Thymus (tissue), 11 donors: ENCODE measurements at regions not wholly inside any gene's neighbourhood (a gene's known extent, or its start where the extent isn't known, plus 50 kb on each side); places are given as distances from the start of the nearest gene placed in this dataset.
A peak's percentile ranks its signal among the peaks of the same experiment; 100 is the strongest.
"Not testable (repeated sequence)": the region's sequence is repeated elsewhere in the genome, so short reads cannot be mapped to it uniquely, and the experiment has no call there.

ENCODE experiments used
- DNase-seq, 9 donors: peaks; one replicate each; pipeline ENCODE4 v3.0.0-alpha.2; 2013; ENCODE audit warnings: low spot score in 9 of 9, low read depth in 6 of 9, missing footprints in 1 of 9
- H3K27ac ChIP-seq, 2 donors: one replicate each; pipeline ENCODE4 v1.5.1; 2013; ENCODE audit warnings: control low read depth in 1 of 2, low read depth in 1 of 2, low read length in 1 of 2, mild to moderate bottlenecking in 1 of 2, moderate library complexity in 1 of 2
- H3K27me3 ChIP-seq, 2 donors: one replicate each; pipeline ENCODE4 v1.5.1; 2013; ENCODE audit warnings: low read length in 1 of 2; ENCODE audit not compliant: control insufficient read depth in 2 of 2, insufficient read depth in 1 of 2
- H3K36me3 ChIP-seq, 2 donors: one replicate each; pipeline ENCODE4 v1.5.1; 2013; ENCODE audit warnings: low read length in 1 of 2, mild to moderate bottlenecking in 1 of 2, moderate library complexity in 1 of 2; ENCODE audit not compliant: control insufficient read depth in 2 of 2, insufficient read depth in 2 of 2
- H3K4me1 ChIP-seq, 2 donors: one replicate each; pipeline ENCODE4 v1.5.1; 2013; ENCODE audit warnings: low read length in 2 of 2; ENCODE audit not compliant: control insufficient read depth in 2 of 2, insufficient read depth in 2 of 2
- H3K4me3 ChIP-seq, 2 donors: one replicate each; pipeline ENCODE4 v1.5.1; 2013; ENCODE audit warnings: low read length in 2 of 2, control low read depth in 1 of 2, mild to moderate bottlenecking in 1 of 2
- H3K9me3 ChIP-seq, 2 donors: one replicate each; pipeline ENCODE4 v1.5.1; 2013; ENCODE audit warnings: low read length in 1 of 2, mild to moderate bottlenecking in 1 of 2; ENCODE audit not compliant: control insufficient read depth in 2 of 2, insufficient read depth in 1 of 2
- WGBS: extraction: QIAGEN DNeasy Blood & Tissue Kit; methylation state at CpG from one replicate; pipeline ENCODE4 v1.1.7; 2013; 5-methylcytosine and 5-hydroxymethylcytosine counted together
- donor health status: healthy.

DNA sequence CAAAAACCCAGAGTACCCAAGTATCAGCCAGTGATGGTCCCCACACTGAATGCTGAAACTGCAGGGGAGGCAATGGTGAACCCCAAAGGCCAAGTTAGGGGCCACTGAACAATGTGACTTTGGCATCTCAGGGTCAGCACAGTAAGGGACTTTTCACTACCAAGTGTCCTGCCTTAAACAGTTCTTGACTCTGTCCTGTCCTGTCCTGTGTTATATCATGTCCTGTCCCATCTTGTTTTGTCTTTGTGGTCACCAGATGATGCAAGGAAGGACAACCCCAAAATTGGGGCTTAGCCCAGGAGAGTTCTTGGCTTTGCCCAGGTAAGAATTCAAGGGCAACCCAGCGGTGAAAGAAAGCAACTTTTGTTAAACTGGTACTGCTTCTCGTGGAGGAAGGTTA is 105.0 kb downstream of the PPIAL4A start:
- not testable (repeated sequence) for H3K4me3 ChIP-seq
- 89% methylated on average over 1 of the region's 2 CpGs for WGBS

DNA sequence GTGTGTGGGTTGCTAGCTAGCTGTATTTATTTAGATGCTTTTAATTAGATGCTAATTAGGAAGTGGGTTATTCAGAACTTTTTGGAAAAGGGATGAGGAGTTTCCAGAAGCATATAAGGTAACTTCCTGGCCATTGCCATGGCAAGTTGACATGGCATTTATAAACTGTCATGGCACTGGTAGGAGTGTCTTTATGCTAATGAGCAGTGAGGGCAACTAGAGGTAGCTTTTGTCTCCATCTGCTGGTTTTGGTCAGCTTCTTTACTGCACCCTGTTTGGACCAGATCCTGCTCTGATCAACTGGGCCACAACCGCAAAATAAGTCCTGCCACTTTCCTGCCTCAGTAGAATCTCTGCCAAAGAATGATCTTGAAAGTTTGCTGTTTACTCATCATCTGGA is 105.5 kb downstream of the PPIAL4A start:
- not testable (repeated sequence) for DNase-seq, H3K4me1 ChIP-seq, H3K27me3 ChIP-seq, H3K27ac ChIP-seq, H3K36me3 ChIP-seq, H3K4me3 ChIP-seq, H3K9me3 ChIP-seq
- no CpG with 5 or more reads among the region's 1 CpG for WGBS

More for the DNA sequence above, 105.0 kb downstream of the PPIAL4A start:
- H3K27me3 ChIP-seq, H3K4me1 ChIP-seq, H3K9me3 ChIP-seq, DNase-seq, H3K36me3 ChIP-seq, H3K27ac ChIP-seq: not testable (repeated sequence)

DNA sequence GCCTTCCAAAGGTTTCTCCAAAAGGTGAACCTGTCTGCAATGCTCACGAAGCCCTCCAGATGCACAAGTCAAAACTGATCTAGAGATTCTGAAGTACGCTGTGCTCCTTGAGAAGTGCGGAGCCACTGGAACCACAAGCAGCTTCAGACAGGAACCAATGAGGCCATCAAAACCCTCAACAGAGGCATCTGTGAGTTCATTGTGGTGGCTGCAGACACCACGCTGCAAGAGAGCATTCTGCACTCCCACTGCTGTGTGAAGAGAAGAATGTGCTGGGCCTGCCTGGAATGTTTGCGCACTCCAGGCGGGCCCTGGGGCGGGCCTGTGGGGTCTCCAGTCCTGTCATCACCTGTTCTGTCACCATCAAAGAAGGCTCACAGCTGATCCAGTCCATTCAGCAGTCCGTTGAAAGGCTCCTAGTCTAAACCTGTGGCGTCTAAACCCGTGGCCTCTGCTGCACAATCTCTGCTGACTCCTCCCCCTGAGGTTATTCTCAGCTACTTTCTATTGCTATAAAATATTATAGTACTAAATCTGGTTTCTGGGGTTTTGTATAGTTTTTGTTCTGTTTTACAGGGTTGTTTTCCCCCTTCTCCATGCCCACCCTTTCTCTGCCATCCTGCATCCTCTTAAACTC is 111.6 kb downstream of the PPIAL4A start:
- H3K4me3 ChIP-seq, H3K4me1 ChIP-seq, H3K36me3 ChIP-seq, H3K27ac ChIP-seq, H3K9me3 ChIP-seq, H3K27me3 ChIP-seq: not testable (repeated sequence)
- DNase-seq = peak in 1 of 9 donors; percentile 28
- no CpG with 5 or more reads among the region's 10 CpGs for WGBS

DNA sequence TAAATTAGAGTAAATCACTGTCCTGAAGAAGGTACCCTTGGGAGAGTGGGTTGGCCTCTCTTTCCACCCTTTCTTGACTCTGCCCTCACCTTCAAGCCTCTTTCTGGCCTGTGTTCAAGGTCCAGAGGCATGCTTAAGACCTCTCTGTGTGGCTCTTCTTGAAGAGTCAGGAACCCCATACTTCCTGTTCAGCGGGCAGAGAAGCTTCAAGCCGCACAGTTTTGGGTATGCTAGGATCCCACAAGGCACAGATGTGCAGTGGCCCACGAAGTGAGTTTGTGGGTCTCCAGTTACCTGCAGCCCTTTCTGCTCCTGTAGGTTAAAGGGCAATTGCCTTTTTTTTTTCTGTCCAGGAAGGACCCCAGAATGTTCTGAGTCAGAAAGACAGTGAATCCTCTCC is 113.7 kb downstream of the PPIAL4A start:
- 0% methylated on average over 1 of the region's 3 CpGs for WGBS
- H3K4me1 ChIP-seq, H3K4me3 ChIP-seq, H3K9me3 ChIP-seq, H3K36me3 ChIP-seq, DNase-seq, H3K27ac ChIP-seq: not testable (repeated sequence)
- H3K27me3 ChIP-seq = peaks cover 0 to 16% of the 10 kb centered on the region in 2 donors

DNA sequence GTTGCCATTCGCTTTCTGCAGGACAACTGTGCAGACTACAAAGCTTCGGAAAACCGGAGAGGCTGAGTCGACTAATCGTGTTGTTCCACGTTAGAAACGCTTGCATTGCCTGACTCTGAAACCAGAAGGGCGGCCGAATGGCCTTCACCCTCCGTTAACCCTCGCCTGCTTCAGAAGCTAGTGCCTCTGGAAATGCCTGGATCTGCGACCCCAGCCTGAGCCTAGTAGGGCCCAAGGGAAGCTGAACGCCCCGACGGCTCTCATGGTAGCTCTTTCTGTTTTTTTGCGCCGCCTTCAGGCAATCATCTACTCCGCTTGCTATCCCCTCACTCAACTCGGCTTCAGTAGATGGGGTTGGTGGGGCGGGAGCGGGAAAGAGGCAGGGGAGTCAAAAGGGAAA is 117.3 kb downstream of the PPIAL4A start:
- DNase-seq = peak in 1 of 9 donors; percentile 27
- H3K27me3 ChIP-seq = peaks cover 0 to 35% of the 10 kb centered on the region in 2 donors
- H3K27ac ChIP-seq, H3K4me1 ChIP-seq, H3K4me3 ChIP-seq, H3K36me3 ChIP-seq, H3K9me3 ChIP-seq: not testable (repeated sequence)
- 63% methylated on average over 21 of the region's 21 CpGs for WGBS

DNA sequence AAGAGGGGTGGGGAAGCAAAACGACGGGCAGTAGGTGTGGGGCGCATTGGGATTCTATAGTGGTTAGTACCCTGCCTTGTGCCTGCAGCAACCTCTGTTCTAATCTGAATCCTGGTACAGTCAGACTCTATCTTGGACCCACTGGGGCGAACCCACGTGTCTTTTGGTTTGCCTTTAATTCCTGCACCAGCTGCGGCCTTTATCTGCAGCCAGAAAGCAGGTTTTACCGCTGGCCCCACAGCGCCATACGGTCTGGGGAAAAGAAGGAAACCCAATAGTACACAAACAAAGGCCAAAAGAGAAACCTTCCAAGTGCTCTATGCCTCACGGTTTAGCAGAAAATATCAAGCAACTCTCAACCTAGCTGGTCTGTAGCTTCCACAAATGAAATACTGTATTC is 118.2 kb downstream of the PPIAL4A start:
- not testable (repeated sequence) for H3K36me3 ChIP-seq

DNA sequence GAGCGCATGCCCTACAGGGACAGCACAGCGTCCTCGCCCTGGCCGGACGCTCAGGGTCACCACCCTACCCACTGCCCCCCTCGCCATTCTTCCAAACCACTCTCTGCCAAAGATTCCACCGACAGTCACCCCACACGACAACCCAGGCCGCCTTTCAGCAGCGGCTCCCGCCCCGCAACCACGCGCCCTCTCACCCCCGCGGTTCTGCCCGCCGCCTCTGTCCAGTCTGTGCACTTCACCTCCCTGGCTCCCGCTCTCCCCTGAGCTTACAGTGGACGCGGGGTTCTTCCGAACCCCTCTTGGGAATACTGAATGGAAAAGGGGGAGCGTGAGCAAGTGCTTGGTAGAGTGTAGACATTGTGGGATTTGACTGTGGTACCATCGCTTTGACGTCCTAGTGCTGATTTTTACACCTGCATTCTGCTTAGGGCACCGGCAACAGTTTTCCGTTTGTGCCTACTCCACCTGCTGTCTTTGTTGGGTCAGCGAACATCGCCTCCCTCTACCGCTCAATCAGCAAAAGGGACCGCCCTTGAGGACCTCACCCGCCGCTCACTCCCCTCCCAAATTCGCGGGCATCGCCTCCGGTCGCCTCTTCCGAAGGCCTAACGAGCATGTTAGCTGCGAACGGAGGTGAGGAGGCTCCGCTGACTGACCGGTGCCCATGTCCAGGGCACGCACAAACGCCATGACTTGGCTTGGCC is 119.1 kb downstream of the PPIAL4A start:
- not testable (repeated sequence) for H3K27ac ChIP-seq, H3K4me3 ChIP-seq
- peak in 1 of 9 donors; percentile 4 for DNase-seq

More for the DNA sequence above, 118.2 kb downstream of the PPIAL4A start:
- 16% methylated on average over 7 of the region's 10 CpGs for WGBS
- H3K4me3 ChIP-seq, H3K9me3 ChIP-seq, H3K4me1 ChIP-seq, H3K27ac ChIP-seq: not testable (repeated sequence)
- peaks cover 0 to 35% of the 10 kb centered on the region in 2 donors for H3K27me3 ChIP-seq
- DNase-seq = peak in 1 of 9 donors; percentile 25

DNA sequence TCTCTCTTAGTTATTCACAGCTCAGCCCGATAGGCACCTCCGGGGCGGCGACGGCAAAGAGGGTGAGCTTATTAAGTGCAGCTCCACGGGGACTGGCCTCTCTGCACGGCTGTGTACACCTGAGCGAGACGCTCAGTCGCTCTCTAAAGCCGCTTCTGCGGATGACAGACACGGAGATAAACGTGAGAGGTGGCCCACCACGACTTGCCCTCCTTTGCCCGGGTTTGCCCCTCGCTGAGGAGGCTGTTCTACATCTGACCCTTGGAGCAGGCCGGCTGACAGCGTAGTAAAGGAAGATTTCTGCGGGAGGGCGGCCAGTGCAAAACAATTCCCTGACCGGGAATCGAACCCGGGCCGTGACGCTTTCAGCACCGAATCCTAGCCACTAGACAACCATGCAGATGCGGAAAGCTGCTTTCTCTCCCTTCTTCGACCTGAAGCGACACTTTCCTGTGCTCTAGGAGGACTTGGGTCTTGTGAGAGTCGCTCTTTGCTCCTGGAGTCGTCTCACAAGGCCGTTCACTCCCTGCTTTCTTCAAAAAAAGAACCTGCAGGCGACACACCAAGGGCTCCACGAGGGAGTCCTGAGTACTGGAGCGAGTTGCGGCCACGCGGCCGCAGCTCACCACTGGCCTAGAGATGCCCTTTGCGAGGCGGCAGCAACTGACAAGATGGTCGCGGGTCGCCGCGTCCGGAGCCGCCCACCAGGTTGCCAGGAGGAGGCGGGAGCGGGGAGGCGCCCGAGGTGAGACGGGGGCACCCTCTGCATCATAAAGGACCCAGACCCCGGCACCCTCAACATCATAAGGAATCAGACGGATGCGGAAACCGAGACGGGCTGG is 119.9 kb downstream of the PPIAL4A start:
- not testable (repeated sequence) for H3K4me3 ChIP-seq, H3K9me3 ChIP-seq, H3K36me3 ChIP-seq, H3K4me1 ChIP-seq, H3K27ac ChIP-seq
- peaks cover 0 to 35% of the 10 kb centered on the region in 2 donors for H3K27me3 ChIP-seq
- WGBS = 11% methylated on average over 47 of the region's 59 CpGs
- peak in 1 of 9 donors; percentile 41 for DNase-seq

More for the DNA sequence above, 119.1 kb downstream of the PPIAL4A start:
- not testable (repeated sequence) for H3K9me3 ChIP-seq, H3K4me1 ChIP-seq, H3K36me3 ChIP-seq
- WGBS = 13% methylated on average over 41 of the region's 46 CpGs
- peaks cover 0 to 35% of the 10 kb centered on the region in 2 donors for H3K27me3 ChIP-seq

DNA sequence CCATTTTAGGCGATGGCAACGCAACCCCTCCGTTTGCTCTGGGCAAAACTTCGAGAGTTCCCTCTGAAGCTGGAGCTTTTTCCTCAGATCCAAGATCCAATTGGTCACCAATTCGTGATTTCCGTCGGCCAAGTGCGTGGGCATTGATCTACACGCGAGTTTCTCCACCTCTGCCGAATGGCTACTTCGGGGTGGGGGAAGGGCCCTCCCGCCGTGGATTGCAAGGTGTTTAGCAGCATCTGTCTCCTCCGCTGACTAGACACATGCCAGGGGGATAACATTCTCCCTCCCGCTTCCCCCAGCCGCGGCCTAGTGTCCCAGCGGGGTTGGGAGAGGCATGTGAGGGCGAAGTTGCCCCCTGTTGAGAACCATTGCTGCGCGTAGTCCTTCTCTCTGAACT is 120.6 kb downstream of the PPIAL4A start:
- H3K36me3 ChIP-seq, H3K4me3 ChIP-seq, H3K9me3 ChIP-seq, H3K27ac ChIP-seq, DNase-seq, H3K4me1 ChIP-seq: not testable (repeated sequence)
- WGBS = 68% methylated on average over 8 of the region's 22 CpGs
- peaks cover 0 to 35% of the 10 kb centered on the region in 2 donors for H3K27me3 ChIP-seq
